NT2/D1 (cell line): ENCODE measurements at regions not wholly inside any gene's neighbourhood (a gene's known extent, or its start where the extent isn't known, plus 50 kb on each side); places are given as distances from the start of the nearest gene placed in this dataset.

ENCODE experiments used
- DNase-seq: peaks from one replicate; pipeline ENCODE4 v3.0.0-alpha.2; 2011; ENCODE audit warnings: low read depth, low spot score
- H3K27me3 ChIP-seq: 2 replicates; pipeline ENCODE4 v1.6.0; 2011; ENCODE audit warnings: mild to moderate bottlenecking; ENCODE audit not compliant: insufficient read length, insufficient read depth
- H3K36me3 ChIP-seq: 2 replicates; pipeline ENCODE4 v1.6.1; 2011; ENCODE audit warnings: mild to moderate bottlenecking, low read length, mixed read lengths; ENCODE audit not compliant: insufficient read depth, insufficient read length
- H3K4me1 ChIP-seq: 2 replicates; pipeline ENCODE4 v1.5.1; 2011; ENCODE audit not compliant: insufficient read depth, insufficient read length
- H3K4me3 ChIP-seq: 2 replicates; pipeline ENCODE4 v1.5.1; 2011; ENCODE audit warnings: low read depth; ENCODE audit not compliant: insufficient read length
- H3K9ac ChIP-seq: 2 replicates; pipeline ENCODE4 v1.6.0; 2011; ENCODE audit warnings: low read depth; ENCODE audit not compliant: insufficient read length
- H3K9me3 ChIP-seq: 2 replicates; pipeline ENCODE4 v1.5.1; 2011; ENCODE audit warnings: mild to moderate bottlenecking, low read length; ENCODE audit not compliant: insufficient read depth
- SUZ12 ChIP-seq: IDR thresholded peaks from 2 replicates; pipeline ENCODE4 v1.6.1; 2011; ENCODE audit not compliant: insufficient read length, insufficient read depth; ENCODE audit errors: extremely low read depth
- YY1 ChIP-seq: IDR thresholded peaks from 2 replicates; pipeline ENCODE4 v1.6.1; 2011; ENCODE audit not compliant: insufficient read length, insufficient read depth
- ZNF274 ChIP-seq: IDR thresholded peaks from 2 replicates; pipeline ENCODE4 v1.6.1; 2011; ENCODE audit warnings: mild to moderate bottlenecking, low read depth, low read length

DNA sequence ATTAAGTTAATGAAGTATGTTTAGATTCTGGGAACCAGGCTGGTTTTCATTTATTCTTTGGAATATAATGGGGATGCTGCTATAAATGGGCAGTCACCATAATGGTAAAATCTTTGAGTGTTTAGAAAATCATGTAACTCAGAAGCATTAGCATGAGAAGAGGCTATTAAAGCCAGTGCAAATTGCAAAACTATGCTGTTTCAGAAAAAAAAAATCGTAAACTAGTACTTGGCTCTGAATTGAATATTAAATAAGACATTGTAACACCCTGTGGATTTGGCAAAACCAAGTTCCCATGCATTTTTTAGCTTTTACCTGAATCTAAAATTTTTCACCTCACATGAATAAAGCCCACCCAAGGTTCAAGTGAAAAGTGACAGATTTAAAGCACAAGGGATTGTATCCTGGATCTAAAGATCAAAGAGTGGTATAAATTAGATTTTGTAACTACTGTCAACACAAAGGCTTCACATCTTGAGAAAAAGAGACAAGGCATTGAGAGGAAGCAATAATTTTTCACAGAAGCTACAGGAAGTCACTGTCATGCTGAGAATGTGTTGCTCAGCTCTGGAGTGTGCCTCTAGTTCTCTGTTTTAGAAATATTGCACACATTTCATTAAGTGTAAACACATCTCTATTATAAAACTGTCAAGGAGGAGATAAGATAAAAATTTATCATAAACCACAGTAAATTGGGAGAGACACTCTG is 142.2 kb downstream of the ABCA8 start:
- Histone ChIP-seq H3K36me3 (no peaks in the 10 kb centered on the region), H3K9ac (no peak overlapping the region), H3K9me3 (no peaks in the 10 kb centered on the region), H3K4me1 (no peaks in the 10 kb centered on the region), H3K4me3 (no peak overlapping the region), H3K27me3 (no peaks in the 10 kb centered on the region)
- TF ChIP-seq YY1 (no peak), ZNF274 (no peak), SUZ12 (no peak)
- DNase-seq, result no peak

GRCh38 chr17:68809148-68809547 is 146.0 kb downstream of the ABCA8 start:
- Histone ChIP-seq H3K36me3 (no peaks in the 10 kb centered on the region), H3K9ac (no peak overlapping the region), H3K27me3 (no peaks in the 10 kb centered on the region), H3K9me3 (no peaks in the 10 kb centered on the region), H3K4me3 (no peak overlapping the region), H3K4me1 (no peaks in the 10 kb centered on the region)
- TF ChIP-seq ZNF274 (no peak), YY1 (no peak), SUZ12 (no peak)
- DNase-seq, result no peak

- Histone ChIP-seq H3K9me3 (no peaks in the 10 kb centered on the region), H3K36me3 (no peaks in the 10 kb centered on the region), H3K27me3 (no peaks in the 10 kb centered on the region), H3K9ac (no peak overlapping the region), H3K4me3 (no peak overlapping the region), H3K4me1 (no peaks in the 10 kb centered on the region)
- DNase-seq, result no peak
- TF ChIP-seq ZNF274 (no peak), SUZ12 (no peak), YY1 (no peak)
Measured at GRCh38 chr17:68807998-68808772, 147.0 kb downstream of the ABCA8 start.

DNA sequence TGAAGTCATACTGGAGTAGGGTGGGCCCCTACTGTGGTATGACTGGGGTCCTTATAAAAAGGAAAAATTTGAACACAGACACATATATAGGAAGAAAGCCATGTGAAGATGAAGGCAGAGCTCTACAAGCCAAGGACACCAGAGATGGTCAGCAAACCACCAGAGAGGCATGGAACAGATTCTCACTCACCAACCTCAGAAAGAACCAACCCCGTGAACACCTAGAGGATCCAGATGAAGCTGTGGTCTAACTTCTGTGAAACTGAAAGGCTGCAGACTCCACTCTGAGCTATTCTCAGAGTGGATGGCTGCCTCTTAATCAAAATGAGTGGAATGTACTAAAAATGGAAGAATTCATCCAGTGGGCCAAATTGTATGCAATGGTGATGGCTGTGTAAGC is 149.6 kb downstream of the ABCA8 start:
- DNase-seq, result no peak
- Histone ChIP-seq H3K27me3 (no peaks in the 10 kb centered on the region), H3K9ac (no peak overlapping the region), H3K4me1 (no peaks in the 10 kb centered on the region), H3K4me3 (no peak overlapping the region), H3K36me3 (no peaks in the 10 kb centered on the region), H3K9me3 (no peaks in the 10 kb centered on the region)
- TF ChIP-seq YY1 (no peak), ZNF274 (no peak), SUZ12 (no peak)

DNA sequence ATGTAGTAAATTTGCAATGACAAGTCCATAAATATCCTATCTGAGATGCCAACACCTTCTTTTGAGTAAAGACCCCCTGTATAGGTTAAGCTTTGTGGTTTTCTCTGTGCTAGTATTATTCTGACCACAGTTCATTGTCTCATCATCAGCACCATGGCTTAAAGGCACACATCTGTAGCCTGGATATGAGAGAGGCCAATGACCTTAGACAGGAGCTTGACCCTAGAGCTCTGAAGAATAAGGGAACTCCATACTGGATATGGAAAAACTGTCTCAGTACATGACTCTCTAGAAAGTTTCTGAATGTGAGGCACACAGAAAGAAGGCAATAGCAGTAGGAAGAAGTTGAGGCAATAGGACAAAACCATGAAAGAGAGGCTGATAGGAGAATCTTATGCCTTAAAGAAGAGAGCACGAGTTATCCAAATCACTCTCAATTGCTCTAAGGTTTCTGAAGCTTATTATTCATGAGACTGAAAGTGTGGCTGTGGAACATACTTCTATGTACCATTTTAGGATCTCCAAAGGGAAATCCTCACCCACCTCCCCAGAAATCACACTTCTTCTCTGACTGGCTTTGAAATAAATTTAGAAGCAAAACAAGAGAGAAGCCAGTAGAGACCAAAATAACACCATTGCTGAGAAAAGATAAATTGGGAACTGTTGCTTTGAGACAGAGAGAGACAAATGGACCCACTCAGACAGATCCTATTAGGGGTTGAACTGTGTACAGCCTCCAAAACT is 150.2 kb downstream of the ABCA8 start:
- H3K4me3 ChIP-seq, result no peak overlapping the region
- no peaks in the 10 kb centered on the region for H3K4me1 ChIP-seq
- no peaks in the 10 kb centered on the region for H3K27me3 ChIP-seq
- no peak for DNase-seq
- H3K9me3 ChIP-seq, result no peaks in the 10 kb centered on the region
- H3K36me3 ChIP-seq, result no peaks in the 10 kb centered on the region
- no peak overlapping the region for H3K9ac ChIP-seq
- no peak for TF ChIP-seq ZNF274

- Histone ChIP-seq H3K36me3 (no peaks in the 10 kb centered on the region), H3K9ac (no peak overlapping the region), H3K4me1 (no peaks in the 10 kb centered on the region), H3K27me3 (no peaks in the 10 kb centered on the region), H3K4me3 (no peak overlapping the region), H3K9me3 (no peaks in the 10 kb centered on the region)
- DNase-seq, result no peak
- TF ChIP-seq YY1 (no peak), ZNF274 (no peak), SUZ12 (no peak)
Measured at GRCh38 chr17:68803164-68803929, 151.8 kb downstream of the ABCA8 start.
